GM12874 (cell line): ENCODE measurements at regions not wholly inside any gene's neighbourhood (a gene's known extent, or its start where the extent isn't known, plus 50 kb on each side); places are given as distances from the start of the nearest gene placed in this dataset.
A peak's percentile ranks its signal among the peaks of the same experiment; 100 is the strongest.

Experiments
- CTCF ChIP-seq: IDR thresholded peaks from 2 replicates; pipeline ENCODE4 v1.5.1; 2011; ENCODE audit warnings: low read depth, mild to moderate bottlenecking, control low read depth, low read length, moderate library complexity; ENCODE audit not compliant: insufficient read depth

- TF ChIP-seq CTCF: no peak
These were observed 117.0 kb upstream of the SLC4A4 start for GRCh38 chr4:71221510-71222466.

GRCh38 chr4:71222661-71223060 is 116.2 kb upstream of the SLC4A4 start:
- TF ChIP-seq CTCF: no peak

GRCh38 chr4:71229477-71230270 is 109.1 kb upstream of the SLC4A4 start:
- TF ChIP-seq CTCF: peak; percentile 64

- TF ChIP-seq CTCF: no peak
These were observed 108.3 kb upstream of the SLC4A4 start for GRCh38 chr4:71230271-71231128.

- no peak for TF ChIP-seq CTCF
These were observed 107.4 kb upstream of the SLC4A4 start for GRCh38 chr4:71231129-71232055.

- no peak for TF ChIP-seq CTCF
These were observed 106.8 kb upstream of the SLC4A4 start for GRCh38 chr4:71232056-71232430.
